ENCODE measurements at regions not wholly inside any gene's neighbourhood (a gene's known extent, or its start where the extent isn't known, plus 50 kb on each side); places are given as distances from the start of the nearest gene placed in this dataset.

DNA sequence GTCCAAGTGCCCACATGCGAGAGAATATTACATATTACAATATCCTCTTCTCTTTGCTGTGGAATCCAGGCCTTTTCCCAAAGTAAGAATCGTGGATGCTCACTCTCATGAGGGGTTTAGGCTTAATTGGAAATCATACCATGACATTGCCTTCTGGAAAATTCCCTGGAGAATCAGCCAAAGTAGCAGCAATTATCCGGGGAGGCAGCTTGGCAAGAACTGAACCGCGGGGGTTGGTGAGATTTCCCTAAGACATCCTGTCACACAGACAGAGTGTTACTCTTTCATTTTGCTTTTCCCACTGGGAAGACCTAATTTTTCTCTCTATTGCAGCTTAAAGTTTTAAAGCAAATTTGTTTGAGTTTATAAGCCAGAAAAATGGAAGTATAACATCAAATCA lies 463.6 kb upstream of the DPP6 start:
- TF ChIP-seq, protein P1, sequence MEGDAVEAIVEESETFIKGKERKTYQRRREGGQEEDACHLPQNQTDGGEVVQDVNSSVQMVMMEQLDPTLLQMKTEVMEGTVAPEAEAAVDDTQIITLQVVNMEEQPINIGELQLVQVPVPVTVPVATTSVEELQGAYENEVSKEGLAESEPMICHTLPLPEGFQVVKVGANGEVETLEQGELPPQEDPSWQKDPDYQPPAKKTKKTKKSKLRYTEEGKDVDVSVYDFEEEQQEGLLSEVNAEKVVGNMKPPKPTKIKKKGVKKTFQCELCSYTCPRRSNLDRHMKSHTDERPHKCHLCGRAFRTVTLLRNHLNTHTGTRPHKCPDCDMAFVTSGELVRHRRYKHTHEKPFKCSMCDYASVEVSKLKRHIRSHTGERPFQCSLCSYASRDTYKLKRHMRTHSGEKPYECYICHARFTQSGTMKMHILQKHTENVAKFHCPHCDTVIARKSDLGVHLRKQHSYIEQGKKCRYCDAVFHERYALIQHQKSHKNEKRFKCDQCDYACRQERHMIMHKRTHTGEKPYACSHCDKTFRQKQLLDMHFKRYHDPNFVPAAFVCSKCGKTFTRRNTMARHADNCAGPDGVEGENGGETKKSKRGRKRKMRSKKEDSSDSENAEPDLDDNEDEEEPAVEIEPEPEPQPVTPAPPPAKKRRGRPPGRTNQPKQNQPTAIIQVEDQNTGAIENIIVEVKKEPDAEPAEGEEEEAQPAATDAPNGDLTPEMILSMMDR (conservative IDR thresholded peaks at IDR 0.05; ENCODE audit: low read length), result no peak
- no peak for TF ChIP-seq EZH2phosphoT487 (IDR thresholded peaks at IDR 0.05; ENCODE audit: borderline replicate concordance, low read depth, low read length)
- Histone ChIP-seq H4K20me1 (ENCODE audit: insufficient read depth, low read length) (no peaks in the 10 kb centered on the region), H3K79me2 (ENCODE audit: insufficient read depth, low read depth, low read length) (no peaks in the 10 kb centered on the region), H3K27ac (ENCODE audit: low read depth, low read length, poor library complexity, severe bottlenecking) (no peak overlapping the region), H3K4me2 (ENCODE audit: low read length) (no peak overlapping the region), H3K9me3 (ENCODE audit: low read length) (no peaks in the 10 kb centered on the region), H3K4me1 (ENCODE audit: insufficient read depth, low read length, poor library complexity, severe bottlenecking) (no peaks in the 10 kb centered on the region), H2AFZ (ENCODE audit: low read length) (no peak overlapping the region), H3K9me2 (ENCODE audit: insufficient read depth, low read length) (no peaks in the 10 kb centered on the region), H3K36me3 (ENCODE audit: insufficient read depth, low read length) (no peaks in the 10 kb centered on the region), H3K4me3 (ENCODE audit: low read depth, low read length, poor library complexity, severe bottlenecking) (no peak overlapping the region)
- POLR2A ChIA-PET, result no interaction called here
- CTCF ChIA-PET (ENCODE audit: unreplicated experiment), result no interaction called here
- intact Hi-C loops (cut with micrococcal nuclease; ENCODE audit: unreplicated experiment), result no loop called here
- no peak for DNase-seq (ENCODE audit: low spot score)
- BruUV-seq (replicated peaks), result no TSS peak

DNA sequence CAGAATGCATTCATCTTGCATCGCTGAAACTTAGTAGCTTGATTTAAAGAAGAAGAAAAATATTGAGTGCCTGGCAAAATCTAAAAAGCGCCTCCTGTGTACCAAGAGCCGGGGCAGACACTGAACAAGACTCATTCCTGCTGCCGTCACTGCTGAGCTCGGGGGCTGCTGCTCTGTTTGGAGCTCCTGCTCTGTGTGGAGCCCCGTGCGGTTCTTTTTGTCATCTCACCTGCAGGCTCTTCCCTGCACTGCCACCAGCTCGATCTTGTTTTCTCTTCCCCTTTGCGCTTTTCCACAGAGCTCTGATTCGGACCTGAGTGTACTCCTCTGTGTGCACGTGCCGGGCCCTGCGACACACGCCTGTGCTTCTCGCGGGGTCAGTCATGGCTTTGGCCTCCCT lies 462.1 kb upstream of the DPP6 start:
- no peaks in the 10 kb centered on the region for H3K9me3 ChIP-seq (ENCODE audit: low read length)
- H3K27ac ChIP-seq (ENCODE audit: low read depth, low read length, poor library complexity, severe bottlenecking), result no peak overlapping the region
- POLR2A ChIA-PET, result no interaction called here
- no peak overlapping the region for H3K4me3 ChIP-seq (ENCODE audit: low read depth, low read length, poor library complexity, severe bottlenecking)
- no peak overlapping the region for H2AFZ ChIP-seq (ENCODE audit: low read length)
- H3K9me2 ChIP-seq (ENCODE audit: insufficient read depth, low read length), result no peaks in the 10 kb centered on the region
- TF ChIP-seq EZH2phosphoT487 (IDR thresholded peaks at IDR 0.05; ENCODE audit: borderline replicate concordance, low read depth, low read length), result no peak
- TF ChIP-seq, protein P1 (conservative IDR thresholded peaks at IDR 0.05; ENCODE audit: low read length), result no peak
- no peak overlapping the region for H3K4me2 ChIP-seq (ENCODE audit: low read length)
- DNase-seq (ENCODE audit: low spot score), result no peak
- no peaks in the 10 kb centered on the region for H4K20me1 ChIP-seq (ENCODE audit: insufficient read depth, low read length)
- intact Hi-C loops (cut with micrococcal nuclease; ENCODE audit: unreplicated experiment), result no loop called here
- H3K79me2 ChIP-seq (ENCODE audit: insufficient read depth, low read depth, low read length), result no peaks in the 10 kb centered on the region
- H3K36me3 ChIP-seq (ENCODE audit: insufficient read depth, low read length), result no peaks in the 10 kb centered on the region
- H3K4me1 ChIP-seq (ENCODE audit: insufficient read depth, low read length, poor library complexity, severe bottlenecking), result no peaks in the 10 kb centered on the region
- CTCF ChIA-PET (ENCODE audit: unreplicated experiment), result no interaction called here
- BruUV-seq (replicated peaks), result no TSS peak

DNA sequence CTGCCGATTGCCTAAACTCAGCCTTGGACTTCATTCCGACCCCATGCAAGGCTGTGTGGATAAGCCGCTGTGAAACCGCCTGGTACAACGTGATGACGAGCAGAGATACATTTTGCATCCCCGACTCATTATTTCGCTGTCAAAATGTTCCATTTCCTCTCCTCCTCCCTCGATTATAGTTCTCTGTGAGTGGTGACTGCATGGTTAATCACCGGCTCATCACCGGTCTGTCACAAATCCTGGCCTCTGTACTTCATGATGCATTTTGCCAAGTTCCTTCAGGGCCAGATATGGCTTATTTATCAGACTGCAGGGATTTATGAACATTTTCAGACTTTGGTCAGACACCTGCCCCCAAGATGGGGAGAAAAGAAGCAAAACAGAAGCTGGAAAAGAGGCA lies 461.6 kb upstream of the DPP6 start:
- Histone ChIP-seq H3K36me3 (ENCODE audit: insufficient read depth, low read length) (no peaks in the 10 kb centered on the region), H3K9me2 (ENCODE audit: insufficient read depth, low read length) (no peaks in the 10 kb centered on the region), H2AFZ (ENCODE audit: low read length) (no peak overlapping the region), H4K20me1 (ENCODE audit: insufficient read depth, low read length) (no peaks in the 10 kb centered on the region), H3K4me2 (ENCODE audit: low read length) (no peak overlapping the region), H3K9me3 (ENCODE audit: low read length) (no peaks in the 10 kb centered on the region), H3K4me3 (ENCODE audit: low read depth, low read length, poor library complexity, severe bottlenecking) (no peak overlapping the region), H3K27ac (ENCODE audit: low read depth, low read length, poor library complexity, severe bottlenecking) (no peak overlapping the region), H3K4me1 (ENCODE audit: insufficient read depth, low read length, poor library complexity, severe bottlenecking) (no peaks in the 10 kb centered on the region), H3K79me2 (ENCODE audit: insufficient read depth, low read depth, low read length) (no peaks in the 10 kb centered on the region)
- POLR2A ChIA-PET, result no interaction called here
- TF ChIP-seq EZH2phosphoT487 (IDR thresholded peaks at IDR 0.05; ENCODE audit: borderline replicate concordance, low read depth, low read length), result no peak
- CTCF ChIA-PET (ENCODE audit: unreplicated experiment), result no interaction called here
- intact Hi-C loops (cut with micrococcal nuclease; ENCODE audit: unreplicated experiment), result no loop called here
- BruUV-seq (replicated peaks), result no TSS peak
- no peak for DNase-seq (ENCODE audit: low spot score)
